ENCODE measurements at regions not wholly inside any gene's neighbourhood (a gene's known extent, or its start where the extent isn't known, plus 50 kb on each side); places are given as distances from the start of the nearest gene placed in this dataset.

- Mint-ChIP-seq H3K9me3 (peaks cover 0 to 2% (median 0%) of the 10 kb centered on the region in 5 donors), H3K27me3 (peaks cover 6 to 41% of the 10 kb centered on the region in 2 donors), H3K4me3 (no peak overlapping the region), H3K4me1 (no peaks in the 10 kb centered on the region), H3K36me3 (no peaks in the 10 kb centered on the region), H3K27ac (no peak overlapping the region)
- POLR2A ChIA-PET, result no interaction called here
- H3K36me3 ChIP-seq (ENCODE audit: insufficient read depth, low read length), result no peaks in the 10 kb centered on the region
- H3K9me3 ChIP-seq (ENCODE audit: low read length), result no peaks in the 10 kb centered on the region
- CTCF ChIA-PET, result no interaction called here
- H3K27ac ChIP-seq (ENCODE audit: low read depth, low read length), result no peak overlapping the region
- H3K27me3 ChIP-seq (ENCODE audit: insufficient read depth, low read length, poor library complexity, severe bottlenecking), result no peaks in the 10 kb centered on the region
- H3K4me1 ChIP-seq (ENCODE audit: insufficient read depth, low read length), result no peaks in the 10 kb centered on the region
- H3K4me3 ChIP-seq (ENCODE audit: low read length), result no peak overlapping the region
- DNase-seq, result no peak
These were observed 145.2 kb downstream of the WSCD1 start for GRCh38 chr17:6215071-6216035.

- POLR2A ChIA-PET, result no interaction called here
These were observed 143.7 kb downstream of the WSCD1 start for GRCh38 chr17:6213859-6214258.

GRCh38 chr17:6212766-6213165 is 142.6 kb downstream of the WSCD1 start:
- Histone ChIP-seq H3K27me3 (ENCODE audit: insufficient read depth, low read length, poor library complexity, severe bottlenecking) (no peaks in the 10 kb centered on the region), H3K4me1 (ENCODE audit: insufficient read depth, low read length) (no peaks in the 10 kb centered on the region), H3K9me3 (ENCODE audit: low read length) (no peaks in the 10 kb centered on the region), H3K36me3 (ENCODE audit: insufficient read depth, low read length) (no peaks in the 10 kb centered on the region), H3K27ac (ENCODE audit: low read depth, low read length) (no peak overlapping the region), H3K4me3 (ENCODE audit: low read length) (no peak overlapping the region)
- ChIA-PET POLR2A (no interaction called here), CTCF (no interaction called here)
- H3K9me3 Mint-ChIP-seq, result no peaks in the 10 kb centered on the region
- no peaks in the 10 kb centered on the region for H3K36me3 Mint-ChIP-seq
- no peak for DNase-seq
- H3K27ac Mint-ChIP-seq, result no peak overlapping the region
- H3K4me3 Mint-ChIP-seq, result no peak overlapping the region
- no peaks in the 10 kb centered on the region for H3K4me1 Mint-ChIP-seq
- peaks cover 10 to 24% of the 10 kb centered on the region in 2 donors for H3K27me3 Mint-ChIP-seq

More at GRCh38 chr17:6213859-6214258, 143.7 kb downstream of the WSCD1 start:
- Mint-ChIP-seq H3K9me3 (no peaks in the 10 kb centered on the region), H3K4me3 (no peak overlapping the region), H3K27ac (no peak overlapping the region), H3K27me3 (peaks cover 10 to 33% of the 10 kb centered on the region in 2 donors), H3K36me3 (no peaks in the 10 kb centered on the region), H3K4me1 (no peaks in the 10 kb centered on the region)
- H3K27ac ChIP-seq (ENCODE audit: low read depth, low read length), result no peak overlapping the region
- H3K4me1 ChIP-seq (ENCODE audit: insufficient read depth, low read length), result no peaks in the 10 kb centered on the region
- CTCF ChIA-PET, result no interaction called here
- H3K27me3 ChIP-seq (ENCODE audit: insufficient read depth, low read length, poor library complexity, severe bottlenecking), result no peaks in the 10 kb centered on the region
- no peak overlapping the region for H3K4me3 ChIP-seq (ENCODE audit: low read length)
- H3K9me3 ChIP-seq (ENCODE audit: low read length), result no peaks in the 10 kb centered on the region
- no peak for DNase-seq
- H3K36me3 ChIP-seq (ENCODE audit: insufficient read depth, low read length), result no peaks in the 10 kb centered on the region

DNA sequence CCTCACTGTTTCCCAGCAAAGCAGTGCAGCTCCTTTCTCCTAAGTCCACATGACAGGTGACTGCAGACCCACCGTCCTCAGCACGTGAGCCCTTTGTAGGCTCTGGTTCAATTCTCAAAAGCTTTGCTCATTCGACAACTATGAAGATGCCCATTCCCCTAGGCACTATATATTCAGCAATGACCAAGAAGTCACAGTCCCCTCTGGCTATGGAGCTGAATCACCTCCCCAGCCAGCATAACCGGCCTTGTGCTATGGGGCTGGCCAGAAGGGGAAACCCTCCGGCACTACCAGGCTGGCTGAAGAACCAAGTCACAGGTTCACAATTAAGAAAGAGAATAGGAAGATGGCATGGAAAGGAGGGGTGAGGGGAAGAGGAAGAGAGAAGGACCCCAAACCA is 139.7 kb downstream of the WSCD1 start:
- H3K4me1 Mint-ChIP-seq, result no peaks in the 10 kb centered on the region
- Histone ChIP-seq H3K36me3 (ENCODE audit: insufficient read depth, low read length) (no peaks in the 10 kb centered on the region), H3K27ac (ENCODE audit: low read depth, low read length) (no peak overlapping the region), H3K27me3 (ENCODE audit: insufficient read depth, low read length, poor library complexity, severe bottlenecking) (no peaks in the 10 kb centered on the region), H3K4me3 (ENCODE audit: low read length) (no peak overlapping the region), H3K9me3 (ENCODE audit: low read length) (no peaks in the 10 kb centered on the region), H3K4me1 (ENCODE audit: insufficient read depth, low read length) (no peaks in the 10 kb centered on the region)
- H3K9me3 Mint-ChIP-seq, result no peaks in the 10 kb centered on the region
- no peaks in the 10 kb centered on the region for H3K36me3 Mint-ChIP-seq
- ChIA-PET CTCF (no interaction called here), POLR2A (no interaction called here)
- H3K27me3 Mint-ChIP-seq, result peaks cover 10 to 11% of the 10 kb centered on the region in 2 donors
- no peak overlapping the region for H3K27ac Mint-ChIP-seq
- H3K4me3 Mint-ChIP-seq, result no peak overlapping the region
- DNase-seq, result no peak

GRCh38 chr17:6208608-6209180 is 138.5 kb downstream of the WSCD1 start:
- Mint-ChIP-seq H3K4me3 (no peak overlapping the region), H3K27me3 (peaks cover 9 to 13% of the 10 kb centered on the region in 2 donors), H3K27ac (no peak overlapping the region), H3K9me3 (no peaks in the 10 kb centered on the region), H3K4me1 (no peaks in the 10 kb centered on the region), H3K36me3 (no peaks in the 10 kb centered on the region)
- no peaks in the 10 kb centered on the region for H3K36me3 ChIP-seq (ENCODE audit: insufficient read depth, low read length)
- H3K27me3 ChIP-seq (ENCODE audit: insufficient read depth, low read length, poor library complexity, severe bottlenecking), result no peaks in the 10 kb centered on the region
- ChIA-PET POLR2A (no interaction called here), CTCF (no interaction called here)
- H3K9me3 ChIP-seq (ENCODE audit: low read length), result no peaks in the 10 kb centered on the region
- H3K27ac ChIP-seq (ENCODE audit: low read depth, low read length), result no peak overlapping the region
- DNase-seq, result no peak
- no peak overlapping the region for H3K4me3 ChIP-seq (ENCODE audit: low read length)
- no peaks in the 10 kb centered on the region for H3K4me1 ChIP-seq (ENCODE audit: insufficient read depth, low read length)

DNA sequence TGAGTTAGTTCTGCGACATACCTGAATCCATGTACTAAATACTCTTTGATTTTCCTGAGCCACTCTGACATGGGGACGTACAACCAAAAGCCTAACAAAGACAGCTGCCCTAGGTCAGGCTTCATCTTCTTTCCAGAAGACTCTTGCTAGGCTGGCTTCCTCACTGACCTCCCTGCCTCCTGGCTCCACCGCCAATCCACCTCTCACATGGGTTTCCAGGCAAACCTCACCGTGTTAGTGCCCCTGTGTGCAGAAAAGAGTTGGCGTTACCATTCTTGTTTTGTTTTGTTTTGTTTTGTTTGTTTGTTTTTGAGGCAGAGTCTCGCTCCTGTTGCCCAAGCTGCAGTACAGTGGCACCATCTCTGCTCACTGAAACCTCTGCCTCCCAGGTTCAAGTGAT is 135.3 kb downstream of the WSCD1 start:
- ChIA-PET CTCF (no interaction called here), POLR2A (no interaction called here)
- Mint-ChIP-seq H3K4me3 (no peak overlapping the region), H3K27ac (no peak overlapping the region), H3K27me3 (peaks cover 14 to 36% of the 10 kb centered on the region in 2 donors), H3K9me3 (no peaks in the 10 kb centered on the region), H3K36me3 (no peaks in the 10 kb centered on the region), H3K4me1 (no peaks in the 10 kb centered on the region)
- H3K27me3 ChIP-seq (ENCODE audit: insufficient read depth, low read length, poor library complexity, severe bottlenecking), result no peaks in the 10 kb centered on the region
- no peak overlapping the region for H3K27ac ChIP-seq (ENCODE audit: low read depth, low read length)
- H3K36me3 ChIP-seq (ENCODE audit: insufficient read depth, low read length), result no peaks in the 10 kb centered on the region
- H3K4me1 ChIP-seq (ENCODE audit: insufficient read depth, low read length), result no peaks in the 10 kb centered on the region
- H3K4me3 ChIP-seq (ENCODE audit: low read length), result no peak overlapping the region
- DNase-seq, result no peak
- no peaks in the 10 kb centered on the region for H3K9me3 ChIP-seq (ENCODE audit: low read length)

DNA sequence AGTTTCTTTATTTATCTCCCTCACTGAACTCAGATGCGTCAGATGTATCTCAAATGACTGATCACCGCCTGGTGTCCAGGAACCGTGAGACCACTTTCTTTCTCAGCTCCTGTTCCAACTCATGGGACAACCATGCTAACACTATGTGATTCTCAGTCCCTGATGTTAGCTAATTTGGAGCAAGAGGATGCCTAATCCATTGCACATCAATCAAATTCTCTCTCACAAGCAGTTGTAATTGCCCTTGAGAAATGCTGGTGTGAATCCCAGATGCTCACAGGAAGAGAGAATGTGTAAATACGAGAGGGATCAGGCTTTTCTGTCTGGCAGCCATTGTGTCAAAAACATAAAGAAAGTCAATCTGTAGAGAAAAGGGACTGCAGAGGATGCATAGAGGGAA is 134.9 kb downstream of the WSCD1 start:
- Histone ChIP-seq H3K4me3 (ENCODE audit: low read length) (no peak overlapping the region), H3K27ac (ENCODE audit: low read depth, low read length) (no peak overlapping the region), H3K27me3 (ENCODE audit: insufficient read depth, low read length, poor library complexity, severe bottlenecking) (no peaks in the 10 kb centered on the region), H3K36me3 (ENCODE audit: insufficient read depth, low read length) (no peaks in the 10 kb centered on the region), H3K4me1 (ENCODE audit: insufficient read depth, low read length) (no peaks in the 10 kb centered on the region), H3K9me3 (ENCODE audit: low read length) (no peaks in the 10 kb centered on the region)
- Mint-ChIP-seq H3K4me3 (no peak overlapping the region), H3K27ac (no peak overlapping the region), H3K27me3 (peaks cover 13 to 38% of the 10 kb centered on the region in 2 donors), H3K4me1 (no peaks in the 10 kb centered on the region), H3K9me3 (no peaks in the 10 kb centered on the region), H3K36me3 (no peaks in the 10 kb centered on the region)
- no peak for DNase-seq
- ChIA-PET CTCF (no interaction called here), POLR2A (no interaction called here)

- DNase-seq, result no peak
These were observed 134.1 kb downstream of the WSCD1 start for GRCh38 chr17:6204203-6204722.

More at GRCh38 chr17:6204203-6204722, 134.1 kb downstream of the WSCD1 start:
- no peaks in the 10 kb centered on the region for H3K4me1 Mint-ChIP-seq
- no peak overlapping the region for H3K27ac Mint-ChIP-seq
- H3K4me3 Mint-ChIP-seq, result no peak overlapping the region
- Histone ChIP-seq H3K27ac (ENCODE audit: low read depth, low read length) (no peak overlapping the region), H3K27me3 (ENCODE audit: insufficient read depth, low read length, poor library complexity, severe bottlenecking) (no peaks in the 10 kb centered on the region), H3K4me1 (ENCODE audit: insufficient read depth, low read length) (no peaks in the 10 kb centered on the region), H3K9me3 (ENCODE audit: low read length) (no peaks in the 10 kb centered on the region), H3K4me3 (ENCODE audit: low read length) (no peak overlapping the region), H3K36me3 (ENCODE audit: insufficient read depth, low read length) (no peaks in the 10 kb centered on the region)
- POLR2A ChIA-PET, result no interaction called here
- H3K27me3 Mint-ChIP-seq, result peaks cover 10 to 42% of the 10 kb centered on the region in 2 donors
- CTCF ChIA-PET, result no interaction called here
- no peaks in the 10 kb centered on the region for H3K36me3 Mint-ChIP-seq
- no peaks in the 10 kb centered on the region for H3K9me3 Mint-ChIP-seq

Measured in CD8-positive, alpha-beta memory T cell (primary cell).